ENCODE measurements at regions not wholly inside any gene's neighbourhood (a gene's known extent, or its start where the extent isn't known, plus 50 kb on each side); places are given as distances from the start of the nearest gene placed in this dataset.

- TF ChIP-seq CTCF (IDR thresholded peaks at IDR 0.05; ENCODE audit: insufficient read depth, low read length, poor library complexity, severe bottlenecking) (no peak), EZH2phosphoT487 (conservative IDR thresholded peaks at IDR 0.05; ENCODE audit: low read length) (no peak)
These were observed 1051.4 kb upstream of the RBFOX1 start for GRCh38 chr16:6281274-6281673.

Data from SU-DHL-6 (cell line).